Ectodermal cell (in vitro differentiated cells): ENCODE measurements at regions not wholly inside any gene's neighbourhood (a gene's known extent, or its start where the extent isn't known, plus 50 kb on each side); places are given as distances from the start of the nearest gene placed in this dataset.
"Not testable (repeated sequence)": the region's sequence is repeated elsewhere in the genome, so short reads cannot be mapped to it uniquely, and the experiment has no call there.

Experiments used
- H3K27ac ChIP-seq: 2 replicates; pipeline ENCODE4 v1.7.0; 2013; ENCODE audit warnings: mild to moderate bottlenecking, low read depth, low read length; ENCODE audit not compliant: insufficient read depth, poor library complexity, severe bottlenecking
- H3K27me3 ChIP-seq: 2 replicates; pipeline ENCODE4 v1.7.0; 2013; ENCODE audit warnings: mild to moderate bottlenecking, low read length; ENCODE audit not compliant: insufficient read depth, control insufficient read depth, poor library complexity, severe bottlenecking
- H3K36me3 ChIP-seq: one replicate; pipeline ENCODE4 v1.7.0; 2013; ENCODE audit warnings: low read length; ENCODE audit not compliant: control insufficient read depth, insufficient read depth
- H3K4me1 ChIP-seq: one replicate; pipeline ENCODE4 v1.7.0; 2013; ENCODE audit warnings: low read length; ENCODE audit not compliant: control insufficient read depth, insufficient read depth
- H3K4me3 ChIP-seq: 2 replicates; pipeline ENCODE4 v1.7.0; 2013; ENCODE audit warnings: low read depth, low read length, control low read depth; ENCODE audit not compliant: insufficient read depth
- H3K9me3 ChIP-seq: 2 replicates; pipeline ENCODE4 v1.7.0; 2013; ENCODE audit warnings: mild to moderate bottlenecking, low read length, moderate library complexity; ENCODE audit not compliant: control insufficient read depth
- WGBS, 2 experiments: methylation state at CpG; one replicate each; pipeline ENCODE4 v1.1.7; 2013; ENCODE audit warnings: missing lambda C conversion rate in 2 of 2; 5-methylcytosine and 5-hydroxymethylcytosine counted together

GRCh38 chr12:97960741-97961608 is 498.4 kb downstream of the RMST start:
- H3K27ac ChIP-seq, result no peak overlapping the region
- no peak overlapping the region for H3K4me3 ChIP-seq
- no peaks in the 10 kb centered on the region for H3K4me1 ChIP-seq
- H3K9me3 ChIP-seq, result peaks cover 8% of the 10 kb centered on the region
- no peaks in the 10 kb centered on the region for H3K36me3 ChIP-seq
- WGBS, 2 experiments, result 72 to 79% methylated on average over 5 of the region's 5 CpGs
- no peaks in the 10 kb centered on the region for H3K27me3 ChIP-seq

- H3K4me3 ChIP-seq, result no peak overlapping the region
- H3K36me3 ChIP-seq, result no peaks in the 10 kb centered on the region
- WGBS, 2 experiments, result 89 to 92% methylated on average over 2 of the region's 2 CpGs
- H3K9me3 ChIP-seq, result no peaks in the 10 kb centered on the region
- no peaks in the 10 kb centered on the region for H3K27me3 ChIP-seq
- no peaks in the 10 kb centered on the region for H3K4me1 ChIP-seq
- no peak overlapping the region for H3K27ac ChIP-seq
Measured at GRCh38 chr12:97967831-97968230, 505.2 kb downstream of the RMST start.

- no peaks in the 10 kb centered on the region for H3K9me3 ChIP-seq
- WGBS, 2 experiments, result 89 to 96% methylated on average over 5 of the region's 5 CpGs
- H3K4me3 ChIP-seq, result no peak overlapping the region
- H3K27ac ChIP-seq, result no peak overlapping the region
- no peaks in the 10 kb centered on the region for H3K4me1 ChIP-seq
- no peaks in the 10 kb centered on the region for H3K27me3 ChIP-seq
- no peaks in the 10 kb centered on the region for H3K36me3 ChIP-seq
Measured at GRCh38 chr12:97968641-97969197, 506.1 kb downstream of the RMST start.

GRCh38 chr12:97977870-97978405 is 515.3 kb downstream of the RMST start:
- WGBS, 2 experiments, result 83 to 100% methylated on average over 1 to 2 of the region's 2 CpGs

GRCh38 chr12:97982684-97983083 is 520.1 kb downstream of the RMST start:
- H3K9me3 ChIP-seq, result no peaks in the 10 kb centered on the region
- 95 to 96% methylated on average over 2 to 3 of the region's 3 CpGs for WGBS, 2 experiments
- no peak overlapping the region for H3K4me3 ChIP-seq
- no peak overlapping the region for H3K27ac ChIP-seq
- no peaks in the 10 kb centered on the region for H3K36me3 ChIP-seq
- H3K4me1 ChIP-seq, result peaks cover 4% of the 10 kb centered on the region
- no peaks in the 10 kb centered on the region for H3K27me3 ChIP-seq

More at GRCh38 chr12:97977870-97978405, 515.3 kb downstream of the RMST start:
- no peak overlapping the region for H3K4me3 ChIP-seq
- no peaks in the 10 kb centered on the region for H3K36me3 ChIP-seq
- H3K27ac ChIP-seq, result no peak overlapping the region
- no peaks in the 10 kb centered on the region for H3K9me3 ChIP-seq
- H3K4me1 ChIP-seq, result peaks cover 4% of the 10 kb centered on the region
- H3K27me3 ChIP-seq, result no peaks in the 10 kb centered on the region

- no peak overlapping the region for H3K27ac ChIP-seq
- H3K27me3 ChIP-seq, result no peaks in the 10 kb centered on the region
- H3K4me1 ChIP-seq, result peaks cover 4% of the 10 kb centered on the region
- H3K9me3 ChIP-seq, result no peaks in the 10 kb centered on the region
- no peaks in the 10 kb centered on the region for H3K36me3 ChIP-seq
- 91 to 93% methylated on average over 3 of the region's 3 CpGs for WGBS, 2 experiments
- no peak overlapping the region for H3K4me3 ChIP-seq
Measured at GRCh38 chr12:97983796-97984195, 521.2 kb downstream of the RMST start.

GRCh38 chr12:97984436-97984835 is 521.8 kb downstream of the RMST start:
- Histone ChIP-seq H3K9me3 (no peaks in the 10 kb centered on the region), H3K4me3 (no peak overlapping the region), H3K27ac (no peak overlapping the region), H3K36me3 (no peaks in the 10 kb centered on the region), H3K27me3 (no peaks in the 10 kb centered on the region), H3K4me1 (no peaks in the 10 kb centered on the region)
- WGBS, 2 experiments, result 88 to 92% methylated on average over 2 of the region's 2 CpGs

GRCh38 chr12:97984974-97985580 is 522.5 kb downstream of the RMST start:
- no peak overlapping the region for H3K27ac ChIP-seq
- H3K4me3 ChIP-seq, result no peak overlapping the region
- H3K4me1 ChIP-seq, result no peaks in the 10 kb centered on the region
- H3K9me3 ChIP-seq, result no peaks in the 10 kb centered on the region
- H3K36me3 ChIP-seq, result no peaks in the 10 kb centered on the region
- whole genome bisulfite sequencing, 2 experiments, result 89 to 92% methylated on average over 4 of the region's 4 CpGs
- H3K27me3 ChIP-seq, result no peaks in the 10 kb centered on the region

- Histone ChIP-seq H3K4me3 (no peak overlapping the region), H3K36me3 (no peaks in the 10 kb centered on the region), H3K27me3 (no peaks in the 10 kb centered on the region), H3K9me3 (no peaks in the 10 kb centered on the region), H3K27ac (no peak overlapping the region), H3K4me1 (no peaks in the 10 kb centered on the region)
- 94% methylated on average over 3 to 4 of the region's 5 CpGs for WGBS, 2 experiments
Measured at GRCh38 chr12:97985834-97986233, 523.2 kb downstream of the RMST start.

- H3K9me3 ChIP-seq, H3K27ac ChIP-seq, H3K4me1 ChIP-seq, H3K36me3 ChIP-seq, H3K4me3 ChIP-seq, H3K27me3 ChIP-seq: not testable (repeated sequence)
Measured at GRCh38 chr12:97988588-97988987, 526.0 kb downstream of the RMST start.
